ENCODE measurements at regions not wholly inside any gene's neighbourhood (a gene's known extent, or its start where the extent isn't known, plus 50 kb on each side); places are given as distances from the start of the nearest gene placed in this dataset.

- Histone ChIP-seq H3K27me3 (ENCODE audit: control insufficient read depth, insufficient read depth, low read length) (no peaks in the 10 kb centered on the region), H3K4me3 (ENCODE audit: low read length) (no peak overlapping the region), H3K9ac (ENCODE audit: low read length) (no peak overlapping the region), H3K27ac (ENCODE audit: low read length) (no peak overlapping the region), H3K9me3 (ENCODE audit: control insufficient read depth, low read depth, low read length) (no peaks in the 10 kb centered on the region), H3K36me3 (ENCODE audit: control insufficient read depth, low read depth, low read length) (no peaks in the 10 kb centered on the region), H3K4me1 (ENCODE audit: control insufficient read depth, low read depth, low read length) (peaks cover 16% of the 10 kb centered on the region)
Observed at GRCh38 chr3:44185396-44185915, 56.2 kb upstream of the TOPAZ1 start.

- Histone ChIP-seq H3K4me3 (ENCODE audit: low read length) (no peak overlapping the region), H3K27ac (ENCODE audit: low read length) (no peak overlapping the region), H3K9ac (ENCODE audit: low read length) (no peak overlapping the region), H3K4me1 (ENCODE audit: control insufficient read depth, low read depth, low read length) (peaks cover 16% of the 10 kb centered on the region), H3K36me3 (ENCODE audit: control insufficient read depth, low read depth, low read length) (no peaks in the 10 kb centered on the region), H3K9me3 (ENCODE audit: control insufficient read depth, low read depth, low read length) (no peaks in the 10 kb centered on the region), H3K27me3 (ENCODE audit: control insufficient read depth, insufficient read depth, low read length) (no peaks in the 10 kb centered on the region)
Observed at GRCh38 chr3:44186111-44186672, 55.5 kb upstream of the TOPAZ1 start.

GRCh38 chr3:44186712-44187111, 55.0 kb upstream of the TOPAZ1 start:
- Histone ChIP-seq H3K4me1 (ENCODE audit: control insufficient read depth, low read depth, low read length) (peaks cover 16% of the 10 kb centered on the region), H3K27ac (ENCODE audit: low read length) (no peak overlapping the region), H3K9ac (ENCODE audit: low read length) (no peak overlapping the region), H3K9me3 (ENCODE audit: control insufficient read depth, low read depth, low read length) (peaks cover 3% of the 10 kb centered on the region), H3K4me3 (ENCODE audit: low read length) (no peak overlapping the region), H3K27me3 (ENCODE audit: control insufficient read depth, insufficient read depth, low read length) (no peaks in the 10 kb centered on the region), H3K36me3 (ENCODE audit: control insufficient read depth, low read depth, low read length) (no peaks in the 10 kb centered on the region)

All from iPS-18a (cell line).